Psoas muscle (tissue), 7 donors: ENCODE measurements at regions not wholly inside any gene's neighbourhood (a gene's known extent, or its start where the extent isn't known, plus 50 kb on each side); places are given as distances from the start of the nearest gene placed in this dataset.

Source experiments
- ATAC-seq, 4 donors: fragments of 200-7000 bp; cut with Tn5 transposase; one replicate each; pipeline ENCODE4 v1.9.1; 2020; ENCODE audit warnings: moderate library complexity in 3 of 4, mild to moderate bottlenecking in 2 of 4
- DNase-seq, 2 donors: peaks; one replicate each; pipeline ENCODE4 v3.0.0-alpha.2; 2020
- H3K27ac ChIP-seq: fragments of 200-600 bp; one replicate; pipeline ENCODE4 v1.8.0; 2022
- H3K27me3 ChIP-seq, 3 donors: fragments of 200-600 bp in 1 of 3; one replicate each; pipeline versions ENCODE4 v1.6.1 to v1.8.0; 2013 to 2022; ENCODE audit warnings: low read length in 2 of 3, mild to moderate bottlenecking in 2 of 3, moderate library complexity in 1 of 3; ENCODE audit not compliant: insufficient read depth in 3 of 3
- H3K36me3 ChIP-seq, 2 donors: fragments of 200-600 bp in 1 of 2; one replicate each; pipeline versions ENCODE4 v1.6.1 to v1.8.0; 2013 to 2022; ENCODE audit warnings: low read depth in 1 of 2, mild to moderate bottlenecking in 1 of 2, moderate library complexity in 1 of 2; ENCODE audit not compliant: insufficient read depth in 1 of 2
- H3K4me1 ChIP-seq: fragments of 200-600 bp; one replicate; pipeline ENCODE4 v1.8.0; 2022
- H3K4me3 ChIP-seq: fragments of 200-600 bp; one replicate; pipeline ENCODE4 v1.8.0; 2022; ENCODE audit warnings: mild to moderate bottlenecking
- H3K9me3 ChIP-seq: fragments of 200-600 bp; one replicate; pipeline ENCODE4 v1.8.0; 2022
- CTCF ChIP-seq: fragments of 200-600 bp; IDR thresholded peaks from one replicate; pipeline ENCODE4 v1.8.0; 2022; ENCODE audit warnings: antibody characterized with exemption
- WGBS, 3 donors: extraction: QIAGEN DNeasy Blood & Tissue Kit; methylation state at CpG; one replicate each; pipeline versions ENCODE4 v1.1.6 to v1.1.7; 2013; 5-methylcytosine and 5-hydroxymethylcytosine counted together
- intact Hi-C, 2 donors: fragments of 100-400 bp; cut with DNase I; formaldehyde crosslinking; loops; one replicate each; pipeline versions ENCODE4 v1.11.0 to v1.14.2; 2022
- donor health status: healthy with polysubstance abuse.
- donor health status: DM: no; HTN: no; CAD: no; lungs with moderate emphysema.
- donor health status: Bipolar disorder and iron deficiency.
- donor health status: healthy.
- donor health status: DM: yes; HTN: yes; CAD: no.
- donor health status: DM: no; HTN: no; CAD: no.
- donor health status: DM: yes; HTN: yes; CAD: no.

DNA sequence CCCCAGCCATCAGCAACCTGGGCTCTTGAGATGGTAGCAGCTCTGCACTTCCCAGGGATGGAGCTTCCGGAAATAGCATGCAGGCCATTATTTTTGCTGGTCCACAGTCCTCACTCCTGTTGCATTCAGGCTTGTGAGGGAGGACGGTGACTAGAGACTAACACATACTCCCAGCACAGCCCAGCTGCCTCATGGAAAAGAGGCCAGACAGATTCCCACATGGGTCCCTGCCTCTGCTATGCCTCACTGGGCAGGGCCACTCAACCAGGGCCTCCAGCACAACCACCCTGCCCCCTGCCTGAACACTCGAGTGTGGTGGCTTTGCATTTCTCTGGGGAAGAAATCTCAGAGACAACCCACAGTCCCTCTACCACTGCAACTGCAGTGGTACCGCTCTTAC, 1195.1 kb downstream of the PCDH18 start:
- intact Hi-C loops: no loop called here
- H3K4me1 ChIP-seq: no peaks in the 10 kb centered on the region
- TF ChIP-seq CTCF: no peak
- no peak overlapping the region for H3K4me3 ChIP-seq
- H3K9me3 ChIP-seq: no peaks in the 10 kb centered on the region
- H3K27me3 ChIP-seq: no peaks in the 10 kb centered on the region
- WGBS, 3 donors: 75 to 83% (median 82%) methylated on average over 4 of the region's 4 CpGs
- H3K27ac ChIP-seq: no peak overlapping the region
- ATAC-seq: no peak
- no peaks in the 10 kb centered on the region for H3K36me3 ChIP-seq
- DNase-seq: no peak

GRCh38 chr4:136336479-136336878, 1195.8 kb downstream of the PCDH18 start:
- Histone ChIP-seq H3K4me1 (no peaks in the 10 kb centered on the region), H3K27me3 (no peaks in the 10 kb centered on the region), H3K36me3 (no peaks in the 10 kb centered on the region), H3K4me3 (no peak overlapping the region), H3K9me3 (no peaks in the 10 kb centered on the region), H3K27ac (no peak overlapping the region)
- DNase-seq: no peak
- TF ChIP-seq CTCF: no peak
- intact Hi-C loops: no loop called here
- no peak for ATAC-seq
- 90 to 98% (median 96%) methylated on average over 4 of the region's 4 CpGs for WGBS, 3 donors

DNA sequence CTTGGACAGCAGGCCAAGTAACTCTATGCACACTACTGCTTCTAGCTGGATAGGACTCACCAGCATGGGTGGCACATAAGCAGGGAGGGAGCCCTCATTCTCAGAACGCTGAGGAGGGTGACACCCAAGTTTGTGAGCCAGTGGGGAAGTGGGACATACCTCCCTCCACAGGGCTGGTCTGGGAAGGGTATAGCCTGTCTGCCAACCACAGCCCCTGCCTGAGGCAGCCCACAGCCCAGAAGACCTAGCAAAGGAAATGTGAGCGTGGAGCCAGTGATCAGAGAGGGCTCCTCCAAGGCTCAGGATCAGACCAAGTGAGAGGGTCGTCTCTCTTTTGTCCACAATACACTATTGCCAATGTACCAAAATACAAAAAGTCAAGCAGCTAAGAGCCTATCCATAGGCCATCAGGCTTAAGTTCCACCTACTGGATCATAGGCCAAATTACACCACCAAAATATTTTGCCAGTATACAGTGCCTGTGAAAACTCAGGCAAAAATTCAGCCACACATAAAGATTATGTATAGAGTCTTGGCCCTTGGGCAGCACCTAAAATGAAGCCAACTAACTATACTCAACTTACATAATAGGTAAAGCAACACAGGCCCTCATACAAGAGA, 1203.1 kb downstream of the PCDH18 start:
- Histone ChIP-seq H3K36me3 (no peaks in the 10 kb centered on the region), H3K4me3 (no peak overlapping the region), H3K27me3 (no peaks in the 10 kb centered on the region), H3K9me3 (no peaks in the 10 kb centered on the region), H3K27ac (no peak overlapping the region), H3K4me1 (no peaks in the 10 kb centered on the region)
- ATAC-seq (no peak), DNase-seq (no peak)
- intact Hi-C loops: no loop called here
- TF ChIP-seq CTCF: no peak
- WGBS, 3 donors: 81 to 94% (median 87%) methylated on average over 3 of the region's 3 CpGs

DNA sequence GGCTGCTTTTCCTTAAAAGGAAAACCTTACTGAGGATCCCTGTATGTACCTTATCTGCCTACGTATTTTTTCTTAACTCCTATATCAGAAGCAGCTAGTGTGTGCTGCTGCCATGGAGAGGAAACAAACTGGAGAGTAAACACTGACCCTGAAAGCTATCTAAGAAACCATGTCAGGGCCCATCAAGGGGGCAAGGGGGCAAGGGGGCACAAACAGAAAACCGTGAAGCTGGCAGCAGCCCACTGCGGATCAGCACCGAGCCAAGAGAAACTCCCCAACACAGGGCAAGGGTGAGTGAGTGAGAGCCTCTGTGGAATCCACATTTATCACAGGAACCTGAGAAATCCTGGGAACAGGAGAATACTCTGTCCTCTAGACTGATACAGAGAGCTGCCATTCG, 1204.2 kb downstream of the PCDH18 start:
- H3K9me3 ChIP-seq: no peaks in the 10 kb centered on the region
- ATAC-seq (no peak), DNase-seq (no peak)
- H3K27ac ChIP-seq: no peak overlapping the region
- no peak overlapping the region for H3K4me3 ChIP-seq
- H3K27me3 ChIP-seq: no peaks in the 10 kb centered on the region
- intact Hi-C loops: no loop called here
- no peaks in the 10 kb centered on the region for H3K36me3 ChIP-seq
- 70 to 82% (median 77%) methylated on average over 5 of the region's 5 CpGs for WGBS, 3 donors
- no peaks in the 10 kb centered on the region for H3K4me1 ChIP-seq
- no peak for TF ChIP-seq CTCF

DNA sequence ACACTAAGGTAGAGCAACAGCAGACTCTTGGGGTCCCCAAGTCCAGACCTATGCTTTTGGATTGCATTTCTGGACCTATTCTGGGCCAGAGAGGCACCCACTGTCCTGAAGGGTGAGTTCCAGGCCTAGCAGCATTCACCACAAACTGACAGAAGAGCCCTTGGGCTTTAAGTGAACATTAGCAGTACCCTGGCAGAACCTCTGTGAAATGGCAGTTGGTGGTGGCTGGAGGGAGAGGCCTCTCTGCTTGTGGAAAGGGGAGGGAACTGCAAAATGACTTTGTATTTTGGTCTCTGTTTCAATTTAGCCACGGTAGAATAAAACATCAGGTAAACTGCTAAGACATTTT, 1211.9 kb downstream of the PCDH18 start:
- DNase-seq (no peak), ATAC-seq (no peak)
- no peaks in the 10 kb centered on the region for H3K9me3 ChIP-seq
- no peaks in the 10 kb centered on the region for H3K27me3 ChIP-seq
- H3K4me1 ChIP-seq: no peaks in the 10 kb centered on the region
- no peak for TF ChIP-seq CTCF
- no peak overlapping the region for H3K4me3 ChIP-seq
- H3K36me3 ChIP-seq: no peaks in the 10 kb centered on the region
- intact Hi-C loops: no loop called here
- H3K27ac ChIP-seq: no peak overlapping the region
- 77 to 86% (median 79%) methylated on average over 1 of the region's 1 CpG for WGBS, 3 donors
